Prostate gland (tissue), 1 donor: ENCODE measurements at regions not wholly inside any gene's neighbourhood (a gene's known extent, or its start where the extent isn't known, plus 50 kb on each side); places are given as distances from the start of the nearest gene placed in this dataset.

Source experiments
- POLR2A ChIP-seq: fragments of 450-650 bp; IDR thresholded peaks from one replicate; pipeline ENCODE4 v1.6.1; 2016; ENCODE audit warnings: antibody characterized with exemption, mild to moderate bottlenecking
- POLR2AphosphoS5 ChIP-seq: sonication (generic); formaldehyde crosslinking; IDR thresholded peaks from one replicate; pipeline ENCODE4 v1.6.1; 2017; ENCODE audit warnings: antibody characterized with exemption

- no peak for TF ChIP-seq POLR2AphosphoS5
- no peak for TF ChIP-seq POLR2A
These were observed 622.8 kb downstream of the PSAT1 start for GRCh38 chr9:78919701-78920100.
